ENCODE measurements at regions not wholly inside any gene's neighbourhood (a gene's known extent, or its start where the extent isn't known, plus 50 kb on each side); places are given as distances from the start of the nearest gene placed in this dataset. TPM values are rescaled to one million over a fixed set of nuclear protein-coding genes. Genes with fewer than 3 reads are reported as not detected.

- H3K36me3 ChIP-seq (ENCODE audit: control insufficient read depth in 2 of 2, insufficient read depth in 2 of 2, low read length in 1 of 2): no peaks in the 10 kb centered on the region
- RAD21 ChIA-PET (ENCODE audit: unreplicated experiment): interaction anchor here (1.4 to 12.5 kb wide), 3 partner anchors 53 to 102 kb away, joined by 4 to 156 read pairs (median 5); no protein-coding TSS in a partner anchor
- no peaks in the 10 kb centered on the region for H3K79me2 ChIP-seq (ENCODE audit: control insufficient read depth, insufficient read depth, low read length)
- SMC1A ChIA-PET (ENCODE audit: uncharacterized antibody, unreplicated experiment): interaction anchor here (1.4 to 14.4 kb wide), 5 partner anchors 25 to 87 kb away, joined by 4 to 141 read pairs (median 6); no protein-coding TSS in a partner anchor
- CTCF ChIA-PET: no interaction called here
- WGBS (ENCODE audit: insufficient coverage, insufficient replicate concordance, low lambda C conversion rate, missing lambda C conversion rate): 3% methylated on average over 5 of the region's 5 CpGs
- TF ChIP-seq USF2 (IDR thresholded peaks at IDR 0.05; ENCODE audit: borderline replicate concordance, low read depth, low read length): no peak
- no peak for TF ChIP-seq WRNIP1 (IDR thresholded peaks at IDR 0.05; ENCODE audit: borderline replicate concordance, low read depth, low read length)
- TF ChIP-seq BMI1 (IDR thresholded peaks at IDR 0.05; ENCODE audit: borderline replicate concordance): no peak
- TF ChIP-seq ZZZ3 (IDR thresholded peaks at IDR 0.05; ENCODE audit: control insufficient read depth, insufficient read length, low read depth): no peak
- TF ChIP-seq BCL3 (IDR thresholded peaks at IDR 0.05; ENCODE audit: borderline replicate concordance, insufficient read depth, low read depth, low read length, poor library complexity, severe bottlenecking): no peak
- TF ChIP-seq ELK1 (IDR thresholded peaks at IDR 0.05; ENCODE audit: low read depth, low read length): no peak
- TF ChIP-seq YY1 (IDR thresholded peaks at IDR 0.05; ENCODE audit: low read depth, low read length): no peak
- no peak for TF ChIP-seq IKZF1 (conservative IDR thresholded peaks at IDR 0.05)
- TF ChIP-seq ATF3 (IDR thresholded peaks at IDR 0.05; ENCODE audit: borderline replicate concordance, extremely low read depth, low read depth, low read length): no peak
- TF ChIP-seq ZNF622 (IDR thresholded peaks at IDR 0.05): no peak
- no peak overlapping the region for H2AFZ ChIP-seq (ENCODE audit: control insufficient read depth, low read depth, low read length)
- ATAC-seq (no peak), FAIRE-seq (no peak), DNase-seq (ENCODE audit: low read depth, low spot score) (no peak)
- no peak overlapping the region for H3K9ac ChIP-seq (ENCODE audit: control insufficient read depth, insufficient read depth, low read length)
- BruUV-seq (replicated peaks): no TSS peak
- no peak overlapping the region for H3K4me3 ChIP-seq
- in situ Hi-C loops (cut with MboI) (no loop called here), intact Hi-C loops (cut with micrococcal nuclease; ENCODE audit: unreplicated experiment) (no loop called here)
- no peak overlapping the region for H3K4me2 ChIP-seq (ENCODE audit: control insufficient read depth, insufficient read depth)
- no peaks in the 10 kb centered on the region for H4K20me1 ChIP-seq (ENCODE audit: control insufficient read depth, insufficient read depth)
- no peaks in the 10 kb centered on the region for H3K9me3 ChIP-seq (replicated peaks; ENCODE audit: control insufficient read depth, insufficient read depth, low read length)
- POLR2A ChIA-PET: interaction anchor here (1.5 to 4.4 kb wide), 2 partner anchors 53 to 63 kb away, joined by 3 to 33 read pairs; no protein-coding TSS in a partner anchor
- no peak overlapping the region for H3K27ac ChIP-seq (ENCODE audit: control insufficient read depth, insufficient read depth)
- peaks cover 2% of the 10 kb centered on the region; the same call in 1 of the 2 replicates for H3K4me1 ChIP-seq (ENCODE audit: control insufficient read depth, insufficient read depth, low read length)
- 0 out of 4 replicates have a peak, but pooled peaks cover 0 to 5% of the 10 kb centered on the region in 2 experiments for H3K27me3 ChIP-seq (replicated peaks in 1 of 2; ENCODE audit: control insufficient read depth in 2 of 2, insufficient read depth in 2 of 2, low read length in 1 of 2)
Observed at GRCh38 chr2:16716024-16716423, 50.4 kb upstream of the CYRIA start.

Small RNA genes in the stretch of these regions (small RNA-seq; reads per million reads assigned to genes)
- gene RN7SKP168: not detected
